ENCODE measurements at regions not wholly inside any gene's neighbourhood (a gene's known extent, or its start where the extent isn't known, plus 50 kb on each side); places are given as distances from the start of the nearest gene placed in this dataset.

DNA sequence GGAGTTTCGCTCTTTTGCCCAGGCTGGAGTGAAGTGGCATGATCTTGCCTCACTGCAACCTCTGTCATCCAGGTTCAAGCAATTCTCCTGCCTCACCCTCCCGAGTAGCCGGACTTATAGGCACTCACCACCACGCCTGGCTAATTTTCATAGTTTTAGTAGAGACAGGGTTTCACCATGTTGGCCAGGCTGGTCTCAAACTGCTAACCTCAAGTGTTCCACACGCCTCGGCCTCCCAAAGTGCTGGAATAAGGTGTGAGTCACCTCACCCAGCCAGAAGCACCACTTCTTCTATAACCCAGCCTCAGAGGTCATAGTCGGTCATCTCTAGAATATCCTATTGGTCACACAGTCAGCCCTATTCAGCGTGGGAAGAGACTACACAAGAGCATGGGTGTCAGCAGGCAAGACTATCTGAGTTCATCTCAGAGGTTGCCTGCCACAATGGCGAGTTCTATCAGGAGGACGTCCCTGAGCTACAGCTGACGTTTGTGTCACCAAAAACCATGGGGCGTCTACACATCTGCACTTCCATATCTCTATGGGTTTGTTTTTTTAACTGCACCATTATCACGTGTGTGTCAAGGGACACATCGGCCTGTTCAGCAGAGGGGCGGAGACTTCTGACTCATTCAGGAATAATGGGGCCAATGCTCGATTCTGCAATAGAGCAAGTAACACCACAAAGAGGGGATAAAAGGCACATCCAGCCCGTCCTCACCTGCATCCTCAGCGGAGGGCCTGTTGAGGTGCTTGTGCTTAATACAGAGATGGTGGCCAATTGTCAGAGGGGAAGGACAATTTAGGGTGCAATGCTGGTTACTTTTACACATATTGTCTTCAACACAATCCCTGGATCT lies 256.3 kb upstream of the IRF2BP2 start (continued):
- peak; percentile 75; the same call in 1 of the 2 replicates for TF ChIP-seq ZNF24 (IDR thresholded peaks at IDR 0.05)
- TF ChIP-seq, protein P1, sequence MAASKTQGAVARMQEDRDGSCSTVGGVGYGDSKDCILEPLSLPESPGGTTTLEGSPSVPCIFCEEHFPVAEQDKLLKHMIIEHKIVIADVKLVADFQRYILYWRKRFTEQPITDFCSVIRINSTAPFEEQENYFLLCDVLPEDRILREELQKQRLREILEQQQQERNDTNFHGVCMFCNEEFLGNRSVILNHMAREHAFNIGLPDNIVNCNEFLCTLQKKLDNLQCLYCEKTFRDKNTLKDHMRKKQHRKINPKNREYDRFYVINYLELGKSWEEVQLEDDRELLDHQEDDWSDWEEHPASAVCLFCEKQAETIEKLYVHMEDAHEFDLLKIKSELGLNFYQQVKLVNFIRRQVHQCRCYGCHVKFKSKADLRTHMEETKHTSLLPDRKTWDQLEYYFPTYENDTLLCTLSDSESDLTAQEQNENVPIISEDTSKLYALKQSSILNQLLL (CRISPR knock-in tag; IDR thresholded peaks at IDR 0.05; ENCODE audit: borderline replicate concordance): no peak
- peak; percentile 31 for TF ChIP-seq MAFK (IDR thresholded peaks at IDR 0.05; ENCODE audit: low read length)
- TF ChIP-seq ZNF830 (CRISPR knock-in tag; IDR thresholded peaks at IDR 0.05): no peak
- TF ChIP-seq, protein P2, sequence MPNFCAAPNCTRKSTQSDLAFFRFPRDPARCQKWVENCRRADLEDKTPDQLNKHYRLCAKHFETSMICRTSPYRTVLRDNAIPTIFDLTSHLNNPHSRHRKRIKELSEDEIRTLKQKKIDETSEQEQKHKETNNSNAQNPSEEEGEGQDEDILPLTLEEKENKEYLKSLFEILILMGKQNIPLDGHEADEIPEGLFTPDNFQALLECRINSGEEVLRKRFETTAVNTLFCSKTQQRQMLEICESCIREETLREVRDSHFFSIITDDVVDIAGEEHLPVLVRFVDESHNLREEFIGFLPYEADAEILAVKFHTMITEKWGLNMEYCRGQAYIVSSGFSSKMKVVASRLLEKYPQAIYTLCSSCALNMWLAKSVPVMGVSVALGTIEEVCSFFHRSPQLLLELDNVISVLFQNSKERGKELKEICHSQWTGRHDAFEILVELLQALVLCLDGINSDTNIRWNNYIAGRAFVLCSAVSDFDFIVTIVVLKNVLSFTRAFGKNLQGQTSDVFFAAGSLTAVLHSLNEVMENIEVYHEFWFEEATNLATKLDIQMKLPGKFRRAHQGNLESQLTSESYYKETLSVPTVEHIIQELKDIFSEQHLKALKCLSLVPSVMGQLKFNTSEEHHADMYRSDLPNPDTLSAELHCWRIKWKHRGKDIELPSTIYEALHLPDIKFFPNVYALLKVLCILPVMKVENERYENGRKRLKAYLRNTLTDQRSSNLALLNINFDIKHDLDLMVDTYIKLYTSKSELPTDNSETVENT (CRISPR knock-in tag; IDR thresholded peaks at IDR 0.05): no peak
- peak; percentile 78 for TF ChIP-seq MECOM (CRISPR knock-in tag; IDR thresholded peaks at IDR 0.05)
- peak; percentile 82 for TF ChIP-seq EP400 (IDR thresholded peaks at IDR 0.05)
- no peak for TF ChIP-seq NFXL1 (CRISPR knock-in tag; IDR thresholded peaks at IDR 0.05)
- TF ChIP-seq, protein P3, sequence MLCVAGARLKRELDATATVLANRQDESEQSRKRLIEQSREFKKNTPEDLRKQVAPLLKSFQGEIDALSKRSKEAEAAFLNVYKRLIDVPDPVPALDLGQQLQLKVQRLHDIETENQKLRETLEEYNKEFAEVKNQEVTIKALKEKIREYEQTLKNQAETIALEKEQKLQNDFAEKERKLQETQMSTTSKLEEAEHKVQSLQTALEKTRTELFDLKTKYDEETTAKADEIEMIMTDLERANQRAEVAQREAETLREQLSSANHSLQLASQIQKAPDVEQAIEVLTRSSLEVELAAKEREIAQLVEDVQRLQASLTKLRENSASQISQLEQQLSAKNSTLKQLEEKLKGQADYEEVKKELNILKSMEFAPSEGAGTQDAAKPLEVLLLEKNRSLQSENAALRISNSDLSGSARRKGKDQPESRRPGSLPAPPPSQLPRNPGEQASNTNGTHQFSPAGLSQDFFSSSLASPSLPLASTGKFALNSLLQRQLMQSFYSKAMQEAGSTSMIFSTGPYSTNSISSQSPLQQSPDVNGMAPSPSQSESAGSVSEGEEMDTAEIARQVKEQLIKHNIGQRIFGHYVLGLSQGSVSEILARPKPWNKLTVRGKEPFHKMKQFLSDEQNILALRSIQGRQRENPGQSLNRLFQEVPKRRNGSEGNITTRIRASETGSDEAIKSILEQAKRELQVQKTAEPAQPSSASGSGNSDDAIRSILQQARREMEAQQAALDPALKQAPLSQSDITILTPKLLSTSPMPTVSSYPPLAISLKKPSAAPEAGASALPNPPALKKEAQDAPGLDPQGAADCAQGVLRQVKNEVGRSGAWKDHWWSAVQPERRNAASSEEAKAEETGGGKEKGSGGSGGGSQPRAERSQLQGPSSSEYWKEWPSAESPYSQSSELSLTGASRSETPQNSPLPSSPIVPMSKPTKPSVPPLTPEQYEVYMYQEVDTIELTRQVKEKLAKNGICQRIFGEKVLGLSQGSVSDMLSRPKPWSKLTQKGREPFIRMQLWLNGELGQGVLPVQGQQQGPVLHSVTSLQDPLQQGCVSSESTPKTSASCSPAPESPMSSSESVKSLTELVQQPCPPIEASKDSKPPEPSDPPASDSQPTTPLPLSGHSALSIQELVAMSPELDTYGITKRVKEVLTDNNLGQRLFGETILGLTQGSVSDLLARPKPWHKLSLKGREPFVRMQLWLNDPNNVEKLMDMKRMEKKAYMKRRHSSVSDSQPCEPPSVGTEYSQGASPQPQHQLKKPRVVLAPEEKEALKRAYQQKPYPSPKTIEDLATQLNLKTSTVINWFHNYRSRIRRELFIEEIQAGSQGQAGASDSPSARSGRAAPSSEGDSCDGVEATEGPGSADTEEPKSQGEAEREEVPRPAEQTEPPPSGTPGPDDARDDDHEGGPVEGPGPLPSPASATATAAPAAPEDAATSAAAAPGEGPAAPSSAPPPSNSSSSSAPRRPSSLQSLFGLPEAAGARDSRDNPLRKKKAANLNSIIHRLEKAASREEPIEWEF (CRISPR knock-in tag; IDR thresholded peaks at IDR 0.05): no peak
- TF ChIP-seq, protein P4, sequence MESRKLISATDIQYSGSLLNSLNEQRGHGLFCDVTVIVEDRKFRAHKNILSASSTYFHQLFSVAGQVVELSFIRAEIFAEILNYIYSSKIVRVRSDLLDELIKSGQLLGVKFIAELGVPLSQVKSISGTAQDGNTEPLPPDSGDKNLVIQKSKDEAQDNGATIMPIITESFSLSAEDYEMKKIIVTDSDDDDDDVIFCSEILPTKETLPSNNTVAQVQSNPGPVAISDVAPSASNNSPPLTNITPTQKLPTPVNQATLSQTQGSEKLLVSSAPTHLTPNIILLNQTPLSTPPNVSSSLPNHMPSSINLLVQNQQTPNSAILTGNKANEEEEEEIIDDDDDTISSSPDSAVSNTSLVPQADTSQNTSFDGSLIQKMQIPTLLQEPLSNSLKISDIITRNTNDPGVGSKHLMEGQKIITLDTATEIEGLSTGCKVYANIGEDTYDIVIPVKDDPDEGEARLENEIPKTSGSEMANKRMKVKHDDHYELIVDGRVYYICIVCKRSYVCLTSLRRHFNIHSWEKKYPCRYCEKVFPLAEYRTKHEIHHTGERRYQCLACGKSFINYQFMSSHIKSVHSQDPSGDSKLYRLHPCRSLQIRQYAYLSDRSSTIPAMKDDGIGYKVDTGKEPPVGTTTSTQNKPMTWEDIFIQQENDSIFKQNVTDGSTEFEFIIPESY (CRISPR knock-in tag; IDR thresholded peaks at IDR 0.05): peak; percentile 60; the same call in 1 of the 2 replicates
- TF ChIP-seq ZNF184 (CRISPR knock-in tag; IDR thresholded peaks at IDR 0.05): no peak
- TF ChIP-seq, protein P5, sequence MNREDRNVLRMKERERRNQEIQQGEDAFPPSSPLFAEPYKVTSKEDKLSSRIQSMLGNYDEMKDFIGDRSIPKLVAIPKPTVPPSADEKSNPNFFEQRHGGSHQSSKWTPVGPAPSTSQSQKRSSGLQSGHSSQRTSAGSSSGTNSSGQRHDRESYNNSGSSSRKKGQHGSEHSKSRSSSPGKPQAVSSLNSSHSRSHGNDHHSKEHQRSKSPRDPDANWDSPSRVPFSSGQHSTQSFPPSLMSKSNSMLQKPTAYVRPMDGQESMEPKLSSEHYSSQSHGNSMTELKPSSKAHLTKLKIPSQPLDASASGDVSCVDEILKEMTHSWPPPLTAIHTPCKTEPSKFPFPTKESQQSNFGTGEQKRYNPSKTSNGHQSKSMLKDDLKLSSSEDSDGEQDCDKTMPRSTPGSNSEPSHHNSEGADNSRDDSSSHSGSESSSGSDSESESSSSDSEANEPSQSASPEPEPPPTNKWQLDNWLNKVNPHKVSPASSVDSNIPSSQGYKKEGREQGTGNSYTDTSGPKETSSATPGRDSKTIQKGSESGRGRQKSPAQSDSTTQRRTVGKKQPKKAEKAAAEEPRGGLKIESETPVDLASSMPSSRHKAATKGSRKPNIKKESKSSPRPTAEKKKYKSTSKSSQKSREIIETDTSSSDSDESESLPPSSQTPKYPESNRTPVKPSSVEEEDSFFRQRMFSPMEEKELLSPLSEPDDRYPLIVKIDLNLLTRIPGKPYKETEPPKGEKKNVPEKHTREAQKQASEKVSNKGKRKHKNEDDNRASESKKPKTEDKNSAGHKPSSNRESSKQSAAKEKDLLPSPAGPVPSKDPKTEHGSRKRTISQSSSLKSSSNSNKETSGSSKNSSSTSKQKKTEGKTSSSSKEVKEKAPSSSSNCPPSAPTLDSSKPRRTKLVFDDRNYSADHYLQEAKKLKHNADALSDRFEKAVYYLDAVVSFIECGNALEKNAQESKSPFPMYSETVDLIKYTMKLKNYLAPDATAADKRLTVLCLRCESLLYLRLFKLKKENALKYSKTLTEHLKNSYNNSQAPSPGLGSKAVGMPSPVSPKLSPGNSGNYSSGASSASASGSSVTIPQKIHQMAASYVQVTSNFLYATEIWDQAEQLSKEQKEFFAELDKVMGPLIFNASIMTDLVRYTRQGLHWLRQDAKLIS (CRISPR knock-in tag; IDR thresholded peaks at IDR 0.05): peak; percentile 94

Measured in K562 (cell line).